ENCODE measurements at regions not wholly inside any gene's neighbourhood (a gene's known extent, or its start where the extent isn't known, plus 50 kb on each side); places are given as distances from the start of the nearest gene placed in this dataset.

- TF ChIP-seq POLR2A (IDR thresholded peaks at IDR 0.05) = no peak
- TF ChIP-seq, protein P1, sequence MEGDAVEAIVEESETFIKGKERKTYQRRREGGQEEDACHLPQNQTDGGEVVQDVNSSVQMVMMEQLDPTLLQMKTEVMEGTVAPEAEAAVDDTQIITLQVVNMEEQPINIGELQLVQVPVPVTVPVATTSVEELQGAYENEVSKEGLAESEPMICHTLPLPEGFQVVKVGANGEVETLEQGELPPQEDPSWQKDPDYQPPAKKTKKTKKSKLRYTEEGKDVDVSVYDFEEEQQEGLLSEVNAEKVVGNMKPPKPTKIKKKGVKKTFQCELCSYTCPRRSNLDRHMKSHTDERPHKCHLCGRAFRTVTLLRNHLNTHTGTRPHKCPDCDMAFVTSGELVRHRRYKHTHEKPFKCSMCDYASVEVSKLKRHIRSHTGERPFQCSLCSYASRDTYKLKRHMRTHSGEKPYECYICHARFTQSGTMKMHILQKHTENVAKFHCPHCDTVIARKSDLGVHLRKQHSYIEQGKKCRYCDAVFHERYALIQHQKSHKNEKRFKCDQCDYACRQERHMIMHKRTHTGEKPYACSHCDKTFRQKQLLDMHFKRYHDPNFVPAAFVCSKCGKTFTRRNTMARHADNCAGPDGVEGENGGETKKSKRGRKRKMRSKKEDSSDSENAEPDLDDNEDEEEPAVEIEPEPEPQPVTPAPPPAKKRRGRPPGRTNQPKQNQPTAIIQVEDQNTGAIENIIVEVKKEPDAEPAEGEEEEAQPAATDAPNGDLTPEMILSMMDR (IDR thresholded peaks at IDR 0.05) = no peak
Measured at GRCh38 chr12:127629066-127629820, 637.7 kb upstream of the TMEM132C start.
